HEK293 (cell line): ENCODE measurements at regions not wholly inside any gene's neighbourhood (a gene's known extent, or its start where the extent isn't known, plus 50 kb on each side); places are given as distances from the start of the nearest gene placed in this dataset.

Experiments
- CTCF ChIA-PET: fragments of 350-600 bp; formaldehyde crosslinking; extraction: SDS; loops from one replicate; lab custom pipeline; 2021; ENCODE audit warnings: antibody characterized with exemption; lab: Yijun Ruan, JAX
- POLR2A ChIA-PET: fragments of 300-600 bp; formaldehyde crosslinking; extraction: SDS; loops from one replicate; lab custom pipeline; 2020; ENCODE audit warnings: antibody characterized with exemption, inconsistent platforms; lab: Yijun Ruan, JAX
- H3K27ac ChIP-seq: fragments of 200-500 bp; sonication (Bioruptor generic); 2 replicates; pipeline ENCODE4 v1.5.1; 2014; ENCODE audit warnings: low read depth, low read length, control low read depth, inconsistent platforms; ENCODE audit errors: extremely low read depth
- H3K36me3 ChIP-seq, 2 experiments: fragments of 200-500 bp in 1 of 2; sonication (Bioruptor generic) in 1 of 2; 1 replicate in 1 of 2; 2 replicates in 1 of 2; pipeline ENCODE4 v1.5.1; 2014 to 2017; ENCODE audit warnings: inconsistent platforms in 2 of 2, low read length in 2 of 2; ENCODE audit not compliant: control insufficient read depth in 2 of 2, insufficient read depth in 1 of 2
- H3K4me1 ChIP-seq: fragments of 200-500 bp; sonication (Bioruptor generic); 2 replicates; pipeline ENCODE4 v1.5.1; 2014; ENCODE audit warnings: mild to moderate bottlenecking, low read length, inconsistent platforms; ENCODE audit not compliant: control insufficient read depth, insufficient read depth
- H3K4me3 ChIP-seq: 2 replicates; pipeline ENCODE4 v1.5.1; 2011; ENCODE audit warnings: low read depth, mild to moderate bottlenecking, control low read depth, low read length, moderate library complexity
- H3K9me3 ChIP-seq: fragments of 200-500 bp; sonication (Bioruptor generic); 2 replicates; pipeline ENCODE4 v1.5.1; 2014; ENCODE audit warnings: low read depth, low read length, inconsistent platforms; ENCODE audit not compliant: control insufficient read depth, insufficient read depth
- AEBP2 ChIP-seq: fragments of 450-650 bp; formaldehyde crosslinking; IDR thresholded peaks from 2 replicates; pipeline ENCODE4 v1.5.1; 2016; ENCODE audit warnings: missing biosample characterization, missing genetic modification characterization, borderline replicate concordance
- ATF2 ChIP-seq: fragments of 450-650 bp; formaldehyde crosslinking; IDR thresholded peaks from 2 replicates; pipeline ENCODE4 v1.5.1; 2016; ENCODE audit warnings: missing biosample characterization, missing genetic modification characterization, low read depth
- HIC1 ChIP-seq: fragments of 450-650 bp; formaldehyde crosslinking; IDR thresholded peaks from 2 replicates; pipeline ENCODE4 v1.5.1; 2016; ENCODE audit warnings: missing biosample characterization, missing genetic modification characterization
- SP2 ChIP-seq: fragments of 450-650 bp; formaldehyde crosslinking; IDR thresholded peaks from 2 replicates; pipeline ENCODE4 v1.5.1; 2016; ENCODE audit warnings: missing biosample characterization, missing genetic modification characterization
- YY2 ChIP-seq: fragments of 450-650 bp; formaldehyde crosslinking; IDR thresholded peaks from 2 replicates; pipeline ENCODE4 v1.5.1; 2016; ENCODE audit warnings: missing biosample characterization, missing genetic modification characterization
- ZFP37 ChIP-seq: fragments of 450-650 bp; formaldehyde crosslinking; IDR thresholded peaks from 2 replicates; pipeline ENCODE4 v1.5.1; 2016; ENCODE audit warnings: missing biosample characterization, missing genetic modification characterization
- ZNF211 ChIP-seq: fragments of 450-650 bp; formaldehyde crosslinking; IDR thresholded peaks from 2 replicates; pipeline ENCODE4 v1.5.1; 2016; ENCODE audit warnings: low read depth, missing biosample characterization, missing genetic modification characterization
- ZNF221 ChIP-seq: fragments of 450-650 bp; formaldehyde crosslinking; IDR thresholded peaks from 2 replicates; pipeline ENCODE4 v1.5.1; 2017; ENCODE audit warnings: missing biosample characterization, missing genetic modification characterization, borderline replicate concordance
- ZNF280C ChIP-seq: fragments of 450-650 bp; formaldehyde crosslinking; IDR thresholded peaks from 2 replicates; pipeline ENCODE4 v1.5.1; 2016; ENCODE audit warnings: missing biosample characterization, missing genetic modification characterization
- ZNF354C ChIP-seq: fragments of 450-650 bp; formaldehyde crosslinking; IDR thresholded peaks from 2 replicates; pipeline ENCODE4 v1.5.1; 2016; ENCODE audit warnings: missing biosample characterization, missing genetic modification characterization, low read depth, borderline replicate concordance
- ZNF37A ChIP-seq: fragments of 450-650 bp; IDR thresholded peaks from 2 replicates; pipeline ENCODE4 v1.5.1; 2018; ENCODE audit warnings: missing biosample characterization, missing genetic modification characterization
- ZNF423 ChIP-seq: fragments of 450-650 bp; formaldehyde crosslinking; IDR thresholded peaks from 2 replicates; pipeline ENCODE4 v1.5.1; 2016; ENCODE audit warnings: missing biosample characterization, missing genetic modification characterization
- ZNF449 ChIP-seq: fragments of 450-650 bp; formaldehyde crosslinking; IDR thresholded peaks from 2 replicates; pipeline ENCODE4 v1.5.1; 2017; ENCODE audit warnings: missing biosample characterization, mild to moderate bottlenecking, missing genetic modification characterization, moderate library complexity
- ZNF548 ChIP-seq: fragments of 450-650 bp; formaldehyde crosslinking; IDR thresholded peaks from 2 replicates; pipeline ENCODE4 v1.5.1; 2016; ENCODE audit warnings: missing biosample characterization, missing genetic modification characterization
- ZNF558 ChIP-seq: fragments of 450-650 bp; formaldehyde crosslinking; IDR thresholded peaks from 2 replicates; pipeline ENCODE4 v1.5.1; 2016; ENCODE audit warnings: missing biosample characterization, missing genetic modification characterization
- ZNF629 ChIP-seq: fragments of 450-650 bp; formaldehyde crosslinking; IDR thresholded peaks from 2 replicates; pipeline ENCODE4 v1.5.1; 2017; ENCODE audit warnings: missing biosample characterization, missing genetic modification characterization
- ZSCAN16 ChIP-seq: fragments of 450-650 bp; formaldehyde crosslinking; IDR thresholded peaks from 2 replicates; pipeline ENCODE4 v1.5.1; 2016; ENCODE audit warnings: missing biosample characterization, missing genetic modification characterization

- no peak for TF ChIP-seq ZSCAN16 (tag by site-specific recombination)
- no peak for TF ChIP-seq ZFP37
- no peak for TF ChIP-seq SP2
- TF ChIP-seq ZNF449, result no peak
- TF ChIP-seq ZNF280C, result no peak
- no peak for TF ChIP-seq ZNF629 (tag by site-specific recombination)
- no peak for TF ChIP-seq ZNF354C (tag by site-specific recombination)
- no peak for TF ChIP-seq ZNF221 (tag by site-specific recombination)
- TF ChIP-seq HIC1 (tag by site-specific recombination), result no peak
- no peak for TF ChIP-seq ZNF423 (tag by site-specific recombination)
- no peak for TF ChIP-seq ZNF37A (tag by site-specific recombination)
- TF ChIP-seq ZNF548 (tag by site-specific recombination), result no peak
Observed at GRCh38 chr1:191558379-191558778, 599.9 kb upstream of the RGS18 start (continued).

GRCh38 chr1:191561276-191561675 lies 597.0 kb upstream of the RGS18 start:
- no peaks in the 10 kb centered on the region for H3K4me1 ChIP-seq
- H3K4me3 ChIP-seq, result no peak overlapping the region
- TF ChIP-seq ZNF211 (tag by site-specific recombination), result no peak
- H3K36me3 ChIP-seq, result no peaks in the 10 kb centered on the region
- ChIA-PET CTCF (interaction anchor here (0.6 kb wide), 1 partner anchor 513 kb away, joined by 3 read pairs; no protein-coding TSS in a partner anchor), POLR2A (no interaction called here)
- no peaks in the 10 kb centered on the region for H3K9me3 ChIP-seq
- no peak overlapping the region for H3K27ac ChIP-seq

- POLR2A ChIA-PET, result no interaction called here
- CTCF ChIA-PET, result no interaction called here
- peak; percentile 59 for TF ChIP-seq ATF2 (tag by site-specific recombination)
- no peak for TF ChIP-seq AEBP2 (tag by site-specific recombination)
- TF ChIP-seq YY2, result no peak
- TF ChIP-seq ZNF558 (tag by site-specific recombination), result no peak
Observed at GRCh38 chr1:191564275-191564674, 594.0 kb upstream of the RGS18 start.

More at GRCh38 chr1:191564275-191564674, 594.0 kb upstream of the RGS18 start:
- Histone ChIP-seq H3K9me3 (no peaks in the 10 kb centered on the region), H3K36me3 (no peaks in the 10 kb centered on the region), H3K27ac (no peak overlapping the region), H3K4me1 (no peaks in the 10 kb centered on the region), H3K4me3 (no peak overlapping the region)
